SU-DHL-6 (cell line): ENCODE measurements at regions not wholly inside any gene's neighbourhood (a gene's known extent, or its start where the extent isn't known, plus 50 kb on each side); places are given as distances from the start of the nearest gene placed in this dataset.

Experiments
- H2AFZ ChIP-seq: fragments of 200-600 bp; sonication (generic); 2 replicates; pipeline ENCODE4 v1.6.1; 2014; ENCODE audit warnings: low read depth, mild to moderate bottlenecking, moderate library complexity, mixed read lengths, antibody characterized with exemption, low read length; ENCODE audit not compliant: severe bottlenecking
- H3F3A ChIP-seq: fragments of 200-600 bp; shearing (Covaris generic); 2 replicates; pipeline ENCODE4 v1.6.0; 2016; ENCODE audit warnings: antibody characterized with exemption, mild to moderate bottlenecking; ENCODE audit not compliant: insufficient read depth
- H3K27ac ChIP-seq: fragments of 200-600 bp; sonication (generic); 2 replicates; pipeline ENCODE4 v1.5.1; 2016; ENCODE audit warnings: low read depth, mild to moderate bottlenecking, low read length, moderate library complexity, mixed read lengths
- H3K27me3 ChIP-seq: fragments of 200-600 bp; sonication (generic), shearing (Covaris generic); 2 replicates; pipeline ENCODE4 v1.6.0; 2014; ENCODE audit warnings: mild to moderate bottlenecking, low read length
- H3K36me3 ChIP-seq: fragments of 200-600 bp; sonication (generic); 2 replicates; pipeline ENCODE4 v1.6.1; 2014; ENCODE audit warnings: mild to moderate bottlenecking, low read length, mixed read lengths
- H3K4me2 ChIP-seq: fragments of 300-600, 200-600 bp; shearing (Covaris generic), sonication (generic); 2 replicates; pipeline ENCODE4 v1.6.0; 2014; ENCODE audit warnings: low read length, low read depth, mild to moderate bottlenecking; ENCODE audit not compliant: poor library complexity, severe bottlenecking
- H3K4me3 ChIP-seq: fragments of 200-600 bp; sonication (generic); 2 replicates; pipeline ENCODE4 v1.5.1; 2014; ENCODE audit warnings: antibody characterized with exemption, low read length, mild to moderate bottlenecking, mixed read lengths; ENCODE audit not compliant: insufficient read depth, poor library complexity, severe bottlenecking
- H3K79me2 ChIP-seq: fragments of 200-600 bp; sonication (generic); 2 replicates; pipeline ENCODE4 v1.6.1; 2014; ENCODE audit warnings: mild to moderate bottlenecking, low read length, moderate library complexity; ENCODE audit not compliant: insufficient read depth
- H3K9ac ChIP-seq: fragments of 200-600 bp; sonication (generic); 2 replicates; pipeline ENCODE4 v1.7.0; 2014; ENCODE audit warnings: mild to moderate bottlenecking, low read length
- H3K9me2 ChIP-seq: fragments of 200-600 bp; sonication (generic); replicated peaks from 2 replicates; pipeline ENCODE4 v1.6.1; 2014; ENCODE audit warnings: low read length; ENCODE audit not compliant: insufficient read depth
- H3K9me3 ChIP-seq: fragments of 200-600 bp; sonication (generic); 2 replicates; pipeline ENCODE4 v1.6.1; 2014; ENCODE audit warnings: low read length, mixed read lengths; ENCODE audit not compliant: insufficient read depth
- H4K20me1 ChIP-seq: fragments of 200-600 bp; sonication (generic); 2 replicates; pipeline ENCODE4 v1.6.1; 2014; ENCODE audit warnings: low read depth, mild to moderate bottlenecking, antibody characterized with exemption, low read length, moderate library complexity, mixed read lengths
- CTCF ChIP-seq: fragments of 200-600 bp; sonication (generic); IDR thresholded peaks from one replicate; pipeline ENCODE4 v1.5.1; 2017; ENCODE audit warnings: antibody characterized with exemption, mild to moderate bottlenecking, low read length, moderate library complexity; ENCODE audit not compliant: insufficient read depth, poor library complexity, severe bottlenecking
- EZH2phosphoT487 ChIP-seq: fragments of 200-600 bp; sonication (generic), shearing (Covaris generic); conservative IDR thresholded peaks from 2 replicates; pipeline ENCODE4 v1.6.1; 2018; ENCODE audit warnings: mild to moderate bottlenecking, antibody characterized with exemption, low read length, moderate library complexity, mixed read lengths

DNA sequence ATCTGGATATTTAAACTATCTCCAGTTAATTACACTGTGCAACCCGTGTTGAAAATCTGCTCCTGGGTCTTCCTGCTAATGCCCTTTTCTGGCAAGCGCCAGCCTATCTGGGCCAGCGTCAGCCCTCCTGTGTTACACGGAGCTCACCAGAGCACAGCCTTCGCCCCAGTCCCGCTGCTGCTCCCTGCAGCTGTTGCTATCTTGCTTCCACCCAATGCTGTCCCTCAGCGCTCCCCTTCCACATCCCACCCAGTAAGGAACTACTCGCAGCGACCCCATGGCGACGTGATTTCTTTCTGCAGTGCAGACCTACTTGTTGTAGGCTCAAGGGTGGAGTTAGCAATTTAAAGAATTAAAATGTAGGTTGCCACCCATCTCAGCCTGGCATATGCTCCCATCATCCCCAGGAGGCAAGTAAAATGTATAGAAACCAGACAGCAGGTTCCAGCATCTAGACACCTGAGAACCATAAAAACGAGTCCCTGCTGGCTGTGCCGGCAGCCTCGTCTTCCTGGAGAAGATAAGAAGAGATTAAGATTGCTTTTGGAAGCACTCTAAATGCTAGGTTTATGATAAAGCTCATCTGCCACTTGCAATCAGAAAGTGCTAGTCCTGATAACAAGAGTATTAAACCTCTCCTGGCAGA is 254.3 kb upstream of the FOXQ1 start:
- Histone ChIP-seq H4K20me1 (no peaks in the 10 kb centered on the region), H2AFZ (no peak overlapping the region), H3K9me3 (no peaks in the 10 kb centered on the region), H3K9ac (no peak overlapping the region), H3K27ac (no peak overlapping the region), H3K4me2 (no peak overlapping the region), H3K36me3 (no peaks in the 10 kb centered on the region), H3K4me3 (no peak overlapping the region), H3K27me3 (no peaks in the 10 kb centered on the region), H3K9me2 (no peaks in the 10 kb centered on the region; the same call in 1 of the 2 replicates), H3K79me2 (no peaks in the 10 kb centered on the region), H3F3A (no peaks in the 10 kb centered on the region)
- TF ChIP-seq EZH2phosphoT487 (no peak), CTCF (no peak)

DNA sequence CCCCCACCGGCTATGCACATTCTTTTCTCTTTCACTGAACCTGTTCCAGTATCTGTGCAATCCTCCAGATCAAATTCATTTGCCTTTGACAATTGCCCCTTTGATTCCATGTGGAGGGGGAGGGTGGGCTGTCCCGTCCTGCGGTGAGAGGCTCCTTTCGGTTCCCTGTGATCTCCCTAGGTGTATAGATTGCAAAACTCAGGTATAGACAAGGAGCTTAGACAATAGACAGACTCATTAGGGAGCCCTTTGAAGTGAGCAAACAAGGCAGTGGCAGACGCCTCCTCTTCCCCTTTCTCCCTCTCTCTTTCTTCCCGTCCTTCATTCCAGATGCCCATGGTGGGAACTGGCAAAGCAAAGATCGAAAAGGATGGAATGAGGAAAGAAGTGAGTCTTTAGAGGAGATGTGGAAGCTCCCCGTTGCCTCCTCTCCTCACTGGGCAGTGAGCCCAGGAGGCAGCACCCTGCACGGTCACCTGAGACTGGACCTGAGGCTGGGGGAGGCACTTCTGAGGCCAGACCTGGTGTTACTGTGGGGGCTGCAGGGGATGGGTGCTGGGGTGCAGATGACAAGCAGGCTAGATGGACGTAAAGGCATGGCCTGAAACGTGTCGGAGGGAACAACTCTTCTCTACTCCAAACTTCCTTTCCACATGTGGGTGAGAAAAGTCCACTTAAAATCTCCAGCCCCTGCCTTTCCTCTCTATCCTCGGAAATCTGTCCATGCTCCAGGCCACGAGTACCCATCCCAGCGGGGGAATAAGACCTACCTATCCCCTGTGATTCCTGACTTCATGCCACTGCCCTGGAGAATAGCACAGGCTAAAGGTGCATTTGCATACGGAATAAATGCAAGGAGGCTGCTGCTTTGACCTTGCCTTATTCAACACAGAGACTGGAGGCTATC is 256.6 kb upstream of the FOXQ1 start:
- no peak overlapping the region for H3K4me2 ChIP-seq
- no peaks in the 10 kb centered on the region for H3K9me3 ChIP-seq
- H3K79me2 ChIP-seq: no peaks in the 10 kb centered on the region
- TF ChIP-seq CTCF: no peak
- no peak for TF ChIP-seq EZH2phosphoT487
- H3K27me3 ChIP-seq: no peaks in the 10 kb centered on the region
- no peaks in the 10 kb centered on the region for H4K20me1 ChIP-seq
- no peak overlapping the region for H3K27ac ChIP-seq
- no peak overlapping the region for H3K4me3 ChIP-seq
- H3K9me2 ChIP-seq: no peaks in the 10 kb centered on the region; the same call in 1 of the 2 replicates
- no peaks in the 10 kb centered on the region for H3K36me3 ChIP-seq
- H3F3A ChIP-seq: no peaks in the 10 kb centered on the region
- no peak overlapping the region for H3K9ac ChIP-seq
- H2AFZ ChIP-seq: no peak overlapping the region

DNA sequence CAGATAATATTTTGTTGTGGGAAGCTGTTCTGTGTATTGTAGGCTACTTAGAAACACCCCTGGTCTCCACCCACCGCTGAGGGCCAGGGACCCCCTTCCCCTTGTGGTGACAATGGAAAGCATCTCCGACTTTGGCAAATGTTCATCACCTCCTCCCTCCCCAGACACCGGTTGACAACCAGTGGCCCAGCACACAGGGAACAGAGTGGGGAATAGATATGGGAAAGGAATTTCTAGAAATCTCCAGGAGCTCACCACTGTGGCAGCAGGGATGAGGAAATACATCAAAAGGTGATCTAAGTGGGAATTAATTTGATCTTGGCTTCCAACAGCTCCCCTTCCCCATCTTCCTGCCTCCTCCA is 257.3 kb upstream of the FOXQ1 start:
- Histone ChIP-seq H3K9me3 (no peaks in the 10 kb centered on the region), H3K36me3 (no peaks in the 10 kb centered on the region), H3K9me2 (no peaks in the 10 kb centered on the region; the same call in 1 of the 2 replicates), H2AFZ (no peak overlapping the region), H3K79me2 (no peaks in the 10 kb centered on the region), H3K4me2 (no peak overlapping the region), H3K27me3 (no peaks in the 10 kb centered on the region), H3K27ac (no peak overlapping the region), H4K20me1 (no peaks in the 10 kb centered on the region), H3K4me3 (no peak overlapping the region), H3F3A (no peaks in the 10 kb centered on the region), H3K9ac (no peak overlapping the region)
- TF ChIP-seq CTCF (no peak), EZH2phosphoT487 (no peak)
